Thyroid gland (tissue), 4 donors: ENCODE measurements at regions not wholly inside any gene's neighbourhood (a gene's known extent, or its start where the extent isn't known, plus 50 kb on each side); places are given as distances from the start of the nearest gene placed in this dataset.

Experiments used
- CTCF ChIP-seq, 6 experiments: fragments of 200-600 bp in 3 of 6; fragments of 450-650 bp in 3 of 6; sonication (generic) in 3 of 6; IDR thresholded peaks; one replicate each; pipeline ENCODE4 v1.5.1; 2016 to 2019; ENCODE audit warnings: antibody characterized with exemption in 6 of 6, mild to moderate bottlenecking in 2 of 6, inconsistent platforms in 1 of 6, moderate library complexity in 1 of 6
- POLR2A ChIP-seq, 2 donors: fragments of 450-650 bp; IDR thresholded peaks; one replicate each; pipeline ENCODE4 v1.6.1; 2017; ENCODE audit warnings: antibody characterized with exemption in 2 of 2, mild to moderate bottlenecking in 2 of 2, moderate library complexity in 1 of 2

GRCh38 chr5:180439911-180440769 lies 54.0 kb upstream of the CNOT6 start:
- no peak for TF ChIP-seq POLR2A (IDR thresholded peaks at IDR 0.05)
- TF ChIP-seq CTCF (IDR thresholded peaks at IDR 0.05): no peak
